PC-3 (cell line): ENCODE measurements at regions not wholly inside any gene's neighbourhood (a gene's known extent, or its start where the extent isn't known, plus 50 kb on each side); places are given as distances from the start of the nearest gene placed in this dataset.
"Not testable (repeated sequence)": the region's sequence is repeated elsewhere in the genome, so short reads cannot be mapped to it uniquely, and the experiment has no call there.

Source experiments
- ATAC-seq: fragments of 200-7000 bp; cut with Tn5 transposase; 2 replicates; pipeline ENCODE4 v1.9.1; 2020; ENCODE audit warnings: mild to moderate bottlenecking, moderate library complexity
- BruUV-seq: library from RNA; stranded (reverse); fragments of 400-500 nt; replicated peaks from 2 replicates; lab custom pipeline; 2021; lab: Mats Ljungman, UMichigan
- CTCF ChIA-PET: fragments of 300-600 bp; sonication (Branson Sonifier 250); formaldehyde crosslinking; loops from one replicate; lab custom pipeline; 2022; ENCODE audit warnings: antibody characterized with exemption; lab: Charles Lee
- POLR2A ChIA-PET: fragments of 300-600 bp; sonication (Branson Sonifier 250); formaldehyde crosslinking; loops from one replicate; lab custom pipeline; 2022; ENCODE audit warnings: antibody characterized with exemption; ENCODE audit not compliant: unreplicated experiment; lab: Charles Lee
- DNase-seq: peaks from one replicate; pipeline ENCODE4 v3.0.0-alpha.2; 2015
- H2AFZ ChIP-seq: fragments of 300-600 bp; sonication (generic); 2 replicates; pipeline ENCODE4 v1.6.0; 2016; ENCODE audit warnings: antibody characterized with exemption, low read length
- H3F3A ChIP-seq: fragments of 300-600 bp; sonication (generic); one replicate; pipeline ENCODE4 v1.6.0; 2017; ENCODE audit warnings: antibody characterized with exemption, low read length, control low read depth, mild to moderate bottlenecking; ENCODE audit not compliant: unreplicated experiment
- H3K27ac ChIP-seq: fragments of 300-600 bp; sonication (generic); 2 replicates; pipeline ENCODE4 v1.5.1; 2016; ENCODE audit warnings: mild to moderate bottlenecking, low read length
- H3K27me3 ChIP-seq: fragments of 300-600 bp; sonication (generic); 2 replicates; pipeline ENCODE4 v1.6.1; 2016; ENCODE audit warnings: low read length, mixed read lengths
- H3K36me3 ChIP-seq: fragments of 300-600 bp; sonication (generic); 2 replicates; pipeline ENCODE4 v1.6.1; 2016; ENCODE audit warnings: low read depth, mixed run types, low read length, mixed read lengths
- H3K4me1 ChIP-seq: fragments of 300-600 bp; sonication (generic); 2 replicates; pipeline ENCODE4 v1.5.1; 2016; ENCODE audit warnings: low read length; ENCODE audit not compliant: insufficient read depth
- H3K4me2 ChIP-seq: fragments of 300-600 bp; sonication (generic); 2 replicates; pipeline ENCODE4 v1.6.0; 2016; ENCODE audit warnings: low read length
- H3K4me3 ChIP-seq: fragments of 300-600 bp; sonication (generic); 2 replicates; pipeline ENCODE4 v1.5.1; 2016; ENCODE audit warnings: mild to moderate bottlenecking, low read length, mixed read lengths
- H3K79me2 ChIP-seq: fragments of 300-600 bp; sonication (generic); 2 replicates; pipeline ENCODE4 v1.6.1; 2017; ENCODE audit warnings: low read length, mixed read lengths
- H3K9ac ChIP-seq: fragments of 300-600 bp; sonication (generic); 2 replicates; pipeline ENCODE4 v1.6.0; 2016; ENCODE audit warnings: mild to moderate bottlenecking, low read length
- H3K9me2 ChIP-seq: fragments of 300-600 bp; sonication (generic); replicated peaks from 2 replicates; pipeline ENCODE4 v1.6.1; 2016; ENCODE audit warnings: mixed run types, low read length, mixed read lengths
- H3K9me3 ChIP-seq: fragments of 300-600 bp; sonication (generic); 2 replicates; pipeline ENCODE4 v1.6.1; 2016; ENCODE audit warnings: low read length, mixed read lengths
- H4K20me1 ChIP-seq: fragments of 300-600 bp; sonication (generic); 2 replicates; pipeline ENCODE4 v1.6.1; 2016; ENCODE audit warnings: low read length, mixed read lengths
- EZH2 ChIP-seq: fragments of 300-600 bp; sonication (generic); IDR thresholded peaks from one replicate; pipeline ENCODE4 v1.6.1; 2017; ENCODE audit warnings: antibody characterized with exemption, mild to moderate bottlenecking, low read length; ENCODE audit not compliant: unreplicated experiment
- EZH2phosphoT487 ChIP-seq: fragments of 300-600 bp; sonication (generic); IDR thresholded peaks from 2 replicates; pipeline ENCODE4 v1.6.1; 2018; ENCODE audit warnings: mild to moderate bottlenecking, antibody characterized with exemption, low read length, borderline replicate concordance
- intact Hi-C: fragments of 100-400 bp; cut with micrococcal nuclease; formaldehyde crosslinking; loops from 2 replicates; pipeline ENCODE4 v1.9.0; 2023
- TF ChIP-seq, protein P1 (sequence below): fragments of 300-600 bp; sonication (generic); conservative IDR thresholded peaks from 2 replicates; pipeline ENCODE4 v1.5.1; 2017; ENCODE audit warnings: antibody characterized with exemption, low read depth, mild to moderate bottlenecking, low read length

DNA sequence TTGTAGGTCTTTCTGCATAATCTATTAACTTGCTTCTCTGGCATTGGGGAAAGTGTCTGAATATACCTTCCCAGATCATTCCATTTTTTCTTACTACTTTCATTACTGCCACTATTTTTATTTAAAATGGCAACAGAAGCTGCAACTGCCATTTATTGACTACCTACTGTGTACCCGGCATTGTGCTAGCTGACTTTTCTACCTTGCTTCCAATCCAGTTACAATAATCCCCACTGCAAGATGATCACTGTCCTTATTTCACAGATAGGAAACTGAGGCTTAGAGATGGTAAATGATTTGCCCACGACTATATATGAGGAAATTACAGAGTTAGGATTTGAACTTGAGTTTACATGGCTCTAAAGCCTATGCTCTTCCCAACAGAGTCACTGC is 129.0 kb downstream of the MAP3K7 start:
- POLR2A ChIA-PET: no interaction called here
- no peak for ATAC-seq
- Histone ChIP-seq H3K9ac (no peak overlapping the region), H3K27ac (no peak overlapping the region), H3K27me3 (no peaks in the 10 kb centered on the region), H3K9me3 (no peaks in the 10 kb centered on the region), H3K9me2 (no peaks in the 10 kb centered on the region), H3K4me2 (no peak overlapping the region), H3K4me3 (no peak overlapping the region), H3K36me3 (no peaks in the 10 kb centered on the region), H3K4me1 (peaks cover 13% of the 10 kb centered on the region), H3K79me2 (no peaks in the 10 kb centered on the region), H2AFZ (no peak overlapping the region), H4K20me1 (no peaks in the 10 kb centered on the region), H3F3A (no peaks in the 10 kb centered on the region)
- BruUV-seq: no TSS peak
- DNase-seq: no peak
- no peak for TF ChIP-seq EZH2
- no peak for TF ChIP-seq EZH2phosphoT487
- TF ChIP-seq, protein P1, sequence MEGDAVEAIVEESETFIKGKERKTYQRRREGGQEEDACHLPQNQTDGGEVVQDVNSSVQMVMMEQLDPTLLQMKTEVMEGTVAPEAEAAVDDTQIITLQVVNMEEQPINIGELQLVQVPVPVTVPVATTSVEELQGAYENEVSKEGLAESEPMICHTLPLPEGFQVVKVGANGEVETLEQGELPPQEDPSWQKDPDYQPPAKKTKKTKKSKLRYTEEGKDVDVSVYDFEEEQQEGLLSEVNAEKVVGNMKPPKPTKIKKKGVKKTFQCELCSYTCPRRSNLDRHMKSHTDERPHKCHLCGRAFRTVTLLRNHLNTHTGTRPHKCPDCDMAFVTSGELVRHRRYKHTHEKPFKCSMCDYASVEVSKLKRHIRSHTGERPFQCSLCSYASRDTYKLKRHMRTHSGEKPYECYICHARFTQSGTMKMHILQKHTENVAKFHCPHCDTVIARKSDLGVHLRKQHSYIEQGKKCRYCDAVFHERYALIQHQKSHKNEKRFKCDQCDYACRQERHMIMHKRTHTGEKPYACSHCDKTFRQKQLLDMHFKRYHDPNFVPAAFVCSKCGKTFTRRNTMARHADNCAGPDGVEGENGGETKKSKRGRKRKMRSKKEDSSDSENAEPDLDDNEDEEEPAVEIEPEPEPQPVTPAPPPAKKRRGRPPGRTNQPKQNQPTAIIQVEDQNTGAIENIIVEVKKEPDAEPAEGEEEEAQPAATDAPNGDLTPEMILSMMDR: no peak
- CTCF ChIA-PET: no interaction called here
- intact Hi-C loops: no loop called here

DNA sequence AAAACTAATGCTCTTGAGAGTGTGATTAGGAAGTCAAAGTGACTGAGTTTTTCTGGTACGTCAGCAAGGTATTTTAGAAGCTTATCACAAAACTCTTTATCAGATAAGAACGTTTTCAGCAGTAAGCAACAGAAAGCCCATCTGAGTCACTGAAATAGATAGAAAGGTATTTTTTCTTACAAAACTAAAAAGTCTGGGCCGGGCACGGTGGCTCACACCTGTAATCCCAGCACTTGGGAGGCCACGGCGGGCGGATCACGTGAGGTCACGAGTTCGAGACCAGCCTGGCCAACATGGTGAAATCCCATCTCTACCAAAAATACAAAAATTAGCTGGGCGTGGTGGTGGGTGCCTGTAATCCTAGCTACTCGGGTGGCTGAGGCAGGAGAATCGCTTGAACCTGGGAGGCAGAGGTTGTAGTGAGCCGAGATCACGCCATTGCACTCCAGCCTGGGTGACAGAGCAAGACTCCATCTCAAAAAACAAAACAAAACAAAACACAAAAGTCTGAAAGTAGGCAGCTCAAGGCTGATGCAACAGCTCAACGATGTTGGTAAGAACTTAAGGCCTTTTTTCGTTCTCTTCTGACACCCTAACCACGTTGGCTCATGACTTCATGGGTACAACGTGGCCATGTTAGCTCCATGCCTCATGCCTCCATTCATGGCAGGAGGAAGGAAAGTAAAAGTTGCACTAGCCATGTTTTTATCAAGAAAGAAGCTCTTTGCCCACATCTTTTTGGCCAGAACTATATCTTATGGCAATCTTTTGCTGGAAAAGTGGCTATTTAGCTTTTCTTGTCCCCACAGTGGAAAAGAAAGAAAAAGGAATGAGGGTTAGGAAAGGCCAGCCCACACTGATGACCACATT is 129.6 kb downstream of the MAP3K7 start:
- H4K20me1 ChIP-seq, H3K79me2 ChIP-seq, H3K4me2 ChIP-seq, H3K27me3 ChIP-seq, H3F3A ChIP-seq, intact Hi-C loops, H3K4me3 ChIP-seq, H3K9ac ChIP-seq, DNase-seq, H3K9me2 ChIP-seq, H3K27ac ChIP-seq, BruUV-seq, H2AFZ ChIP-seq, H3K36me3 ChIP-seq, ATAC-seq, CTCF ChIA-PET, H3K9me3 ChIP-seq: not testable (repeated sequence)
- peaks cover 13% of the 10 kb centered on the region for H3K4me1 ChIP-seq
- POLR2A ChIA-PET: interaction anchor here (0.6 kb wide), 1 partner anchor 17 kb away, joined by 4 read pairs; no protein-coding TSS in a partner anchor

DNA sequence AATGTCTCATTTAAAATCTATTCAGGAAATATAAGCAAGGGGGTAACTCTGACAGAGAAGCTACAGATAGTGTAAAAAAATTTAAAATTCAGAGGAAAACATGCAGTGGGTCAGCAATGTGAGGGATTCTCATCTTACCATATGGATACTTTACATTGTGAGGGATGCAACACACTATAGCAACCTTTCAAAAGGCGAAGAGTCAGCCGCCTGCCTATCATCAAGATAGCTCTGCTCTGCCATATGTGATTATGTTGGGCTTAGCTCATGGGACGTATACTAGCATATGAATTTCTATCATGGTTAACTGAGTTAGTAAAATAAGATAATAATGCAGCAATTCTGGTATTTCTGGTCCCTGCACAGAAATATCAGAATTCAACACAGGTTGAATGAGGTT is 130.9 kb downstream of the MAP3K7 start:
- H4K20me1 ChIP-seq: no peaks in the 10 kb centered on the region
- H3K9me2 ChIP-seq: no peaks in the 10 kb centered on the region
- H3F3A ChIP-seq: no peaks in the 10 kb centered on the region
- DNase-seq (no peak), ATAC-seq (no peak)
- no peaks in the 10 kb centered on the region for H3K79me2 ChIP-seq
- no peak overlapping the region for H2AFZ ChIP-seq
- H3K36me3 ChIP-seq: no peaks in the 10 kb centered on the region
- BruUV-seq: no TSS peak
- TF ChIP-seq, protein P1: no peak
- no peak for TF ChIP-seq EZH2
- no peak for TF ChIP-seq EZH2phosphoT487
- peaks cover 13% of the 10 kb centered on the region for H3K4me1 ChIP-seq
- intact Hi-C loops: no loop called here
- no peak overlapping the region for H3K9ac ChIP-seq
- no peak overlapping the region for H3K4me2 ChIP-seq
- H3K27ac ChIP-seq: no peak overlapping the region
- no peaks in the 10 kb centered on the region for H3K27me3 ChIP-seq
- CTCF ChIA-PET: no interaction called here
- POLR2A ChIA-PET: no interaction called here
- no peak overlapping the region for H3K4me3 ChIP-seq
- no peaks in the 10 kb centered on the region for H3K9me3 ChIP-seq
